ENCODE measurements at regions not wholly inside any gene's neighbourhood (a gene's known extent, or its start where the extent isn't known, plus 50 kb on each side); places are given as distances from the start of the nearest gene placed in this dataset.

DNA sequence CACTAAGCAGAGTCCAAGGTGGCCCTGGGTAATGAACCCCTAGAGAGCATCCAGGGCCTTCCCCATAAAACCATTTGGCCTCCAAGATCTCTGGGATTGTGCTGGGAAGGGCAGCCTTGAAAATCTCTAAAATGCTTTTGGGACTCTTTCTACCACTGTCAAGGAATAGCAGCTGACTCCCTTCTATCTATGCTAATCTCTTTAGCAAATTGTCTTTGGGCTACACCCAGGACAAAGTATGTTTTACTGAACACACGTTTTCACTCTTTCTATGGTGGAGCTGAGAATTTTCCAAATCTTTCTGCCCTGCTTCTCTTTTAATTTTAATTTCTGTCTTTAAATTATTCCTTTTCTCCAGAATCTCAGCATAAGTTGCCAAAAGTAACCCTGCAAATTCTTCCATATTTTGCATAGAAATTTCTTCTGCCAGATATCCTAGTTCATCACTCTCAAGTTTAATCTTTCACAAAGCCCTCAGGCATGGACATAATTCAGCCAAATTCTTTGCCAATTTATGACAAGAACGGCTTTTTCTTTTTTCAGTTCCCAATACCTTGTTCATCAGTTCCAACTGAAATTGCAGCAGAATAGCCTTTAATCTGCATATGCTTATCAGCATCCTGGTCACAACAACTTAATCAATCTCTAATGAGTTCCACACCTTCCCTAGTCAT is 687.0 kb upstream of the ADGRL4 start:
- DNase-seq = no peak

DNA sequence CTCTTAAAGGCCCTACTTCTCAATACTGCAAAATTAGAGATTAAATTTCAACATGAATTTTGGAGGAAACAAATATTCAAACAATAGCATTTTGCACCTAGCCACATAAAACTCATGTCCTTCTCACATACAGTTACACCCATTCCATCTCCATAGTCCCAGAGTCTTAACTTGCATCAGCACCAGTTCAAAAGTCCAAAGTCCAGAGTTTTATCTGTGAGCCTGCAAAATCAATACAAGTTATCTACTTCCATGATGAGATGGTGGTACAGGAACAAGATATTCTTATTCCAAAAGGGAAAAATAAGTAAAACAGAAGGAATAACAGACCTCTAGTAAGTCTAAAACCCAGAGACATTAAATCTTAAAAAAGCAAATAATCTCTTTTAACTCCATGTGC is 686.0 kb upstream of the ADGRL4 start:
- no peak for DNase-seq

DNA sequence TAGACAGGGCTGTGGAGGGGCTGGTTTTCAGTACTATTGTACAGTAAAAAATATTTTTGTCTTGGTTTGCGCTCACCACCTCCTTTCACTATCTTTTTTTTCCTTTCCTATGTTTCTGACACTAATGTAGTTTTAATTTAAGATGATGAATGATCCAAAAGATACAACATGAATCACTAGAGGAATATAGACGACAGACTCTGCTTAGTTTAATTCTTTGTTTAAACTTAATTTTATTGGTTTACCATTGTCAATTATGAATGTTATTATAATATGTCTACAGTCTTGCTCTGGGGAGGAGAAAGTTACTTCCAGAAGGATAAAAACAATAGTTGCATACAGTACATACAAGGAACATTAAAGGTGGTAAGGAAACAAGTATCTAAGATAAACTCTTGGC is 682.4 kb upstream of the ADGRL4 start:
- DNase-seq = no peak

DNA sequence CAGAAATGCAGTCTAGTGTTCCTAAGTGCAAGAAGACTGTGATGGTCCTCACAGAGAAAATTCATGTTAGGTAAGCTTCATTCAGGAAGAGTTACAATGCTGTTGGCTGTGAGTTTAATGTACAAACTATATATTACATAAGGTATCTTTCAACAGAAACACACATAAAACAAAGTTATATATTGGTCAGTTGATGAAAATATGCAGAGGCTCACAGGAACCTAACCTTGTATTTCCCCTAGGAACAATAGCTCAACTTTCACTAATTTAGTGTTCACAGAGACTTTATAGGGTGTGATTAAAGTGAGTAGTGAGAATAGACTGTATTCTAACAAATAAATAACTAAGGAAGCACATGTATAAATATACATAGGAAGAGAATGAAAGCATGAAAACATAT is 676.9 kb upstream of the ADGRL4 start:
- no peak for DNase-seq

DNA sequence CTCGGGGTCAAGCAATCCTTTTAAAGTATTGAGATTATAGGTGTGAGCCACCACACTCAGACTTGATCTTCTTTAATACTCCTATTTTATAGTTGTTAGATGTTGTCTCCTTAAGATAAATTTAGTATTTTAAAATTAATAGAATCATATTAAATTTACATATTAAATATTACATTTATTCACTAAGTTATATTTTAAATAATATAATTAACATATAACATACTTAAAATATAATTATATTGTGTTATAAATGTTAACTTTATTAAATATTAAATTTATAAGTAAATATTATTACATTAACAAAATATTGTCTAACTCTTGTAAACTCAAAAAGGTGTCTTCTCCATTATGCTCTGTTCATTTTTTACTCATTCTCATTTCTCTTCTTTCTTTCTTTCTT is 675.9 kb upstream of the ADGRL4 start:
- DNase-seq = no peak

DNA sequence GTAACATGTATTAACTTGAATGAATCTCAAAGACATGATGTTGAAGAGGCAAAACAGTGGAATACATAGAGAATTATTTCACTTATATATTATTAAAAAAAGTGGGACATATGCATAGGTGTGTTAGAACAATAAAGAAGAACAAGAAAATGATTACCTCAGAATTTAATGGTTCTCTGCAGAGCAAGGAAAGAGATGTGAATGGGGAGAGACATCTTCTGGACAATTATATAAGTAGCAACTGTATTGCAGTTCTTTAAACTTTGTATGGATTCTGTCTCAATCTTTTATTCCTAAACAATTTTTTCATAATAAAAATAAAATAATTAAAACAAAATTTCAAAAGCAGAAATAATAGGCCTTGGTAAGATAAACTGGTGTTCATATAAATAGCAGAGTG is 674.9 kb upstream of the ADGRL4 start:
- DNase-seq = no peak

DNA sequence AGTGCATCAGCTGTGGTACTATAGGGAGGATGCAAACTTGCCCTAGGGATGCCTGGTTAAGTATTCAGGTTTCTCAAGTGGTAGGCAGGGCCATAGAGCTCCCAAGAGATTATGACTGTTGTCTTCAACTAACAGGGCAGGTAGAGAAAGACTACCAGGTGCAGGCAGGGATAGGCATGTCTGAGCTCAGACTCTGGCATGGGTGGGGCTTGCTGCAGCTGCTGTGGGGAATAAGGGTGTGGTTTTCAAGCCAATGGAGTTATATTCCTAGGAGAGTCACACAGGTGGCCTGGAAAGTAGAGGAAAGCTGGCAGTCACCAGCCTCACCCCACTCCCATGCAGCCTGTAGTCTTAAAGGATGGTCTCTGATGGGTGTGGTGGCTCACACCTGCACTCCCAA is 673.4 kb upstream of the ADGRL4 start:
- no peak for DNase-seq

DNA sequence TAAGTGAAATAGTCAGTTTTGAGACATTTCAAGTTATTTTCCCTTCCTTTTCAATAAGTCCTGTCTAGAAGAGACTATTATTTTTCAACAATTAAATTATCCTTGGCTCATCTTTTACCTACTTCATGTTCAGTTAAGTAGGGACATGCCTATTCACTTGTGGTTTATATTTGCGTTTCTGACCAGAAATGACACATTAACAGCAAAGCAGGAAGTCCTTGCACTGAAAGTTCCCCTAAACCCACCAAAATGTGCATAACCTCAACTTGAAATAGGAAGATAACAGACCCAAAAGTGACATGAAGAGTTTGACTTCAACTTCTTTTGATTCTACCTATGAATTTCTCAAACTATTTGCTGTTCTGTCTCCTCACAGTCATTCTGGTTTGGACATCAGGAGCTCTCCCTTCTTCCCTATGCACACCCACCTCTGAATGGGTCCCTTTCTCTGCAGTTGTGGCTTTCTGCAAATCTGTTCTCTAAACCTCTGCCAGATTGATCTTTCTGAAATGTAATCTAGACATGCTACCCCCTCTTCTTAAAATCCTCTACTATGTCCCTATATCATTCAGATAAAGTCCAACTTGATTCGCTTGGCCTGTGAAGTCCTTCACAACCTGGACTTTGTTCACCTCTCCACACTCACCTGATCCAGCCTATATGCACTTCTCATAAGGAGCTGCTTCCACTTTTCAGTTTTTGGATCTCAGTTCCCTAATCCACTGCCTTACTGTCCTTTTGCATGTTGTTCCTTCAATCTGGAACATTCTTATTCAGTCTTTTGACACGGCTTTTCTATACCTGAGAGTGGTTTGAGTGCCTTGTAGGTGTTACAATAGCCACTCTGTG is 661.5 kb upstream of the ADGRL4 start:
- DNase-seq = no peak

DNA sequence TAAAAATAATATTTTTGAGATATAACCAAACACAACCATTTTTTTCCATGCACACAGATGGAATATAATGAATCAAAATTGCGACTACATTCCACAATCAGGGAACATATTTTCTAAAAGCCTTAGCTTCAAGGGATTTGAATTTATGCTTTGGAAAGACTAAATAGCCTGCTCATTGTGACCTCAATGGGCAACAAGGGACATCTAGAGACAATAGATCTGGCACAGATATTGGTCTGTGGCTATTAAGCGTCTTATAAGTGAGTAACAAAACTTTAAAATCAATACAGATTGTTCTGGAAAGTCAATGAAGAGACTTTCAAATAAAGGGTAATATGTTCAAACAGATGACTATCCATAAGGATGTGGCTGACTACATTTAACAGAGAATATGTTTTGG is 660.6 kb upstream of the ADGRL4 start:
- no peak for DNase-seq

DNA sequence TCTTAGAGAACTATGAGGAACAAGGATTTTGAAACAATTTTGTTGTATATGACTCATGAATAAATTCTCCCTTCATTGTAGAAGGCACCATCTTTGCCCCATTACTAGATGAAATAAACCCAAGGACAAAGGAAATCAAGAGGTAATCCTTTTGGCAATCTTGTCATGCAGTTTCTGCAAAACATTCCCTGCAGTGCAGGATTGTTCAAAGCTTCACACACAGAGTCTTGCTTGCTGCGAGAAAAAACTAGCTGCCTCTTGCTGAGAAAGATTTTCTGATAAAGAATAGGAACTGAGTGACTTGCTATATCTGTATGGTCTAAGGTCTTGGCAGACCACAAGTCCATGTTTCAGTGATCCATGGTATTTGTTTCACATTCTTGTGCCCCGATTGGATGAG is 657.4 kb upstream of the ADGRL4 start:
- no peak for DNase-seq

DNA sequence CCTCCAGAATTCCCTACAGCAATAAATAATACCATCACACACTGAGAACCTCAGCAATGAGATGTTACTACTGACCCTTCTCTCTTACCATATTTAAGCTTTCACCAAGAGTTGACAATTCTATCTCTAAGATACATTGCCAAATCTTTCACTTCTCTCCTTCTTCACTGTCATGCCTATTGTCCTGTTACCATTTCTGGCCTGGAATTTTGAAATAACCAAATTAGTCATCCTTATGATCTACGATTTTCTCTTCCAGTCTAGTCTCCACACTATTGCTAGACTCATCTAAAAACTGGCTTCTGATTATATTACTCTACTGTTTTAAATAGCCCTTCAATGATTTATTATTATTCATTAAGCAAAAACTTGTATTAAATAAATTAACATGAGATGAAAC is 656.1 kb upstream of the ADGRL4 start:
- no peak for DNase-seq

DNA sequence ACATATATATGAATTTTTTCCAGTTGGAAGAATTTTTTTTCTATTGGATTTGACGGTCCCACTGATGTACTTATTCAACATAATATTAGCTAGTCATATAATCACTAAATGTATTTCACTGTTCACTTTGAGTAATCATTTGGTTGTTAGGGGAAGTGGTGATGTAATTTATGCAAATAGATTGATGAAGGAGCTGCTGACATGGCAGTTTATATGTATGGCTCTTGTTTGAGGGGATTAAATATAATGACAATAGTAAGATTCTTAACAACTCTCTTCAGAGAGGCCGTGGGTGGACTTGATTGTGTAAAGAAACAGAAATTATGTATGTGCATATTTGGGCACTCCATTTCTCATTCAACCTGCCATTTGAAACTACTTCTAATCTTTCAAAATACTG is 653.6 kb upstream of the ADGRL4 start:
- DNase-seq = no peak

DNA sequence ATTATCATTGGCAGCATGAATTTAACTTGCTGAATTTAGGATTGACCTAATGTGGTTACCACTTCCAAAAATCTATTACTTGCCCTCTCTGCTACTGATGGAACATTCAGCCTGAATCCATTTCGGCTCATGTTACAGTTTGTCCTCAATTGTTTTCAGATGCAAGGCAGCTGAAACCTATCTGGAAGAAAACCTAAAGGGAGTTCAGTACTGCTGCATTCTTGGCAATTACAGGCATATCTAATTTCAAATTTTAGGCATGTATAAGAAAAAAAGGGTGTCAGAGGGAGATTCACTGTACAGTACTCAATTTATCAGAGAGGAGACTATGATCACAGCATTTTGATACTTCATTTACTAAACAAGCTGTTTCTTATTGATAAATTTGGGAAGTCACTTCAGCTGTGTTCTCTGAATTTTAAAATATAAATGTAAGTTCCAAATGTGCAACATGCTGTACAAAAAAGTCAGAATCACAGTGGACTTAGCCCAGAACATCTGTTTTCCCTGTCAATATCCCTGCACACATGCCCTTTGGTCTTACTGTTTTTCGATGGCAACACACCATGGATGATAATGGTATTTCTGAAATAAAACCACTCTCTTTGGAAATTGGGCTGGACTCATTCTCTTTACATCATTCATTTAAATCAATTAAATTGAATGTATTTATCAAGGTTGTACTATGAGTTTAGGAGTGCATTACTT is 651.6 kb upstream of the ADGRL4 start:
- DNase-seq = no peak

DNA sequence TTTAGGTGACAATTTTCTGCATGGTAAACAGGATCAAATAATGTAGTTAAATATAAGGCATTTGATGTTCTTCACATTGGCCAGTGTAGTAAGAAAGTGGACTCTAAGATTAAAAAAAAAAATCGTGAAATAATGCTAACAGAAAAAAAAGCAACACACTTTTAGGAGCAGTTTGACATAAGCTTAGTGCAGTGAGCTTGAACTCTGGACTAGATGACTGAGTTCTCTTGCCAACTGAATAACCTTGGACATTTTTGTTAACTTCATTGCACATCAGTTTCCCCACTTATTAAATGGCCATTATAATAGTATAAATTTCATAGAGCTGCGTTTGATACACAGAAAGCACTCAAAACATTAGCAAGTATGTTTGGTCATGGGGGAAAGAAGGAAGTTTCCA is 649.3 kb upstream of the ADGRL4 start:
- no peak for DNase-seq

DNA sequence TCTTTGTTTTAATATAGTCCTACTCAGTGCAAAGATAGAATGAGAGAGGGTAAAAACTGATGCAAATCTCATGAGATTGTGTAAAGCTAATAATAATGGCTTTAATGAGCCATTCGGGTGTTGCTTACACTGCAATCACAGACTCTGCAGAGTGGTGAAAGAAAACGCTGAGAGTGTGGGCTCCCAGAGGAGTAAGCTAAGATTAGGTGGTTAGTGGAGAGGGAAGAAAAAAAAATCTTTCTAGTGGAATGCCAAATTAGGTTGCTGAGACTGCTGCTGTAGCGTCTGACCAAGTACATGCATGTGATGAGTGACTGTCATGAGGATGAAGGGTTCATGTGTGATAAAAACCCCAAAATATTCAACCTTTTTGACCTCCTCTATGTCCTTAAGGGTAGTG is 645.9 kb upstream of the ADGRL4 start:
- no peak for DNase-seq

DNA sequence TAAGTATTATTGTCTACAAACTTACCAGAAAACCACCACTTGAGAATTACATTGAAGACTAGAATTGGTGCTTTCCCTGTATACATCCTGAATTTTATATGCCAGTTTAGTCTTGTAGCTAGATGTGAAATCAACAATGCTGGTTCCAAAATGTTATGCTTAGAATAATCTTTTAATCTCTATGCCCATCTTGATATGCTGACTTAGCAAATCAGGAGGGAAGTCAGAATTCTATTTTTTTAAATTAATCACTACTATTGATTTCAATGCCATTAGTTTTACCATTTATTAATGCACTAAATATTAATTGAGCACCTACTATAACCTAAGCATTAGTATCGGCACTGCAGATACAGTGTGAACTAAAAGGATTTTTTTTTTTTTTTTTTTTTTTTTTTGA is 641.6 kb upstream of the ADGRL4 start:
- DNase-seq = no peak

DNA sequence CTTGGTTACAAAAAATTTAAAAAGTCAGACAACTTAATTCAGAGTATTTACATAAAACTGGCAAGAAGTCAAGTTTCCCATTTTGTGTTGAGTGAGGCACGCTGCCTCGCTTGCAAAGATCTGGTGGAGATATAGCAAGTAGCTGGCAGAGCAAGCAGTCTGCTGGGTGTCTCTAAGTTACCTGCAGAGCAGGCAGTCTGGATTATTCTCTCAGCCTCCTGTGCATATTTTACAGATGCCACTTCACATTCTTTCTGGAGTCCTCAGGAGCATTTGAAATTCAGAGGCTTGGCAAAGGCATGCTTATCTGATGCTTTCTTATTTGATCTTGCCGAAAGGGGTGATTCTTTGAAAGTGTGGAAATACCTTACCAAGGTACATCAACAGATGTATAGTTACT is 640.4 kb upstream of the ADGRL4 start:
- no peak for DNase-seq

DNA sequence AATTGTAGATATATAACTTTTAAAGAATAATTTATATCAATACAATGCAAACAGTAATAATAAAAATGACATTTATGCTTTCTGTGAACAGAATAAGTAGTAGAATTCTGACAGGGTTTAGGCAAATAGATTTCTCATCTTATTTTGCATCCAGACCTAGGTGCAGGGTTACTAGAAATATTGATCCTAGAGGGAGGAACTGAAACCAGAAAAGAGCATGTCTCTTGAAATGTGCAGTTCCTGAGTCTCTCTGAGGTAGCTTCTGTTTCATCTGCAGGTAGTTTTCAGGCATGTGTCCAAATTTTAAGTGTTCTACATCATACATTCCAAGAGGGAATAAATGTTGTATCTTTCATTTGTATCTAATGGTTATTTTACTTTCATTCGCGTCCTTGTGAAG is 631.9 kb upstream of the ADGRL4 start:
- no peak for DNase-seq

DNA sequence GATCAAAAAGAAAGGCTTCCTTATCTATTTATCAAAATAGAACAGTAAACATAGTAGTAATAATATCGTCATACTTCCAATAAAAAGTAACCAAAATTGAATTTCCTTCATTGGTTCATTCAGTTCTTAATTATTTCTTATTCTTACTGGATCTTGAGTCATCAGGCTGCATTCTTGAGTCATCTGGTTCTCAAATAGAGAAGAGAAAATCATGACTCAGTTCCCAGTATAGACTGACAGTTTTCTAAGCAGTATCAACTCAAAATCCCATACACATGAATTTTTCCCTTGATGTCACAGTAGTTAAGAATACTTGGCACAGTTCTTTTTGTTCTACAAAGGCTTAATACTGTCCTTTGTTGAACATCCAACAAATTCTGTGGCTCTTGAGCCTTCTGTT is 626.9 kb upstream of the ADGRL4 start:
- DNase-seq = no peak

DNA sequence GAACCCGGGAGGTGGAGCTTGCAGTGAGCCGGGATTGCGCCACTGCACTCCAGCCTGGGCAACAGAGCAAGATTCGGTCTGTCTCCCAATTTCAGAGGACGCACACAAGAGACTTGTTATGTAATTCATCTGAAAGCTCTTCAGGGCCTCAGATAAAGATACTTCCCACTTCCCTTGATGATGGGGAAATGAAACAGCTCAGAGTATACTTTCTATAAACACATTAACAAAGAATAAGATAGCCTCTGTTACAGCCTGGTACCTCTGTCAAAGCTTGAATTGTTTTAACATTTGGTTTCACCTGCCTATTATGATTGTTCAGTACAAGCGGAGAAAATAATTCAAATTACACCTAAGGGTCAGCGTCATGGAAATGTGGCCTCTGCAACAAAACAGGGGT is 622.9 kb upstream of the ADGRL4 start:
- no peak for DNase-seq

DNA sequence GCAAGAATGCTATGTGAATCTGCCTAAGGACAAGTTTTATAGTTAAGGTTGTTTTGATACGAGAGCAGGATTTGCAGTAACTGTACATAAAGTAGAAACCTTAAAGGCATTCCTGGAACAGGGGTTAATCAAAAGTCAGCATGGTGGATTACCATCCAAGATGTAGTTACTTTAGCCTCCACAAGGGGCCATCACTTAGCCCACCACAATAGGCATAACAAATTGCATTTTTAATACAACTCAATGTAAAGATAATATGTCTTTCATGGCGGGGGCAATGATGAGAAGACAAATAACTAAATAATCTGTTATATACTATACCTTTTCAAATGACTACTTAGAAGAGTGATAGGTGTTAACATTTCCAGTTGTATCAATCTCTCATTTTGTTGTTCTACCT is 611.2 kb upstream of the ADGRL4 start:
- DNase-seq = no peak

DNA sequence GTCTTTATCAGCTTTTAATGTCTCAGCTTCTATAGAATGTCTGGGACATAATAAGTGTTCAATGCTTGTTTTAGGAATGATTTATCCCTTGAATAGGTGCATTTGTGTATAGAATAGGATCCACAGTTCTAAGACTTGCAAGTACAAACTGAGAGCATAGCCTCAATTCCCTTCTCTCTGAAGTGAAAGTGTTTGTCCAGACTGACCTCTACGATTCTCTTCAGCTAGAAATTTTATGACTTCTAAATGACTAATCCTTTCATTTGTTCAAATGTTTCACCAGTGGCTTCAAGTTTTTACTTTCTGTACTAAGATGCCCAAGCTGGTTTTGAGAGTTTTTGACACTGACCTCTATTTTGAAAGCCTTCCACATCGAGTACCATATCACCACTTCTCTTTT is 608.2 kb upstream of the ADGRL4 start:
- no peak for DNase-seq

DNA sequence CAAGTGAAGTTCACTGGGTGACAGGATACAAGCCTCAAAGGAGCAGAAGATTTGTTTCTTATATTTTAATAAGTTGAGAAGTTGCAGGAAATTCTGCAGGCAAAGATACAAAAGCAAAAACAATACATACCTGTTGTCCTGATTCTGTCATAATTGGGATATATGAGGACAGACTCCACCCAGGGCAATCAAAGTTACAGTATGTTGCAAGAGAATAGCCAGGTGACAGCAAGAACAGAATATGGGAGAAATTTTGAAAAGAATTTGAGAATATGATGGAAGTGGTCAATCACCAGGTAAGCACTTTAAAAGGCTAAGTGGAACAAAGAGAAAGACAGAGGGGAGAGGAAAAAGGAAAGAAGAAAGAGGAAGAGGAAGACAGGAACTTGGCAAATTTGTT is 607.6 kb upstream of the ADGRL4 start:
- DNase-seq = no peak

DNA sequence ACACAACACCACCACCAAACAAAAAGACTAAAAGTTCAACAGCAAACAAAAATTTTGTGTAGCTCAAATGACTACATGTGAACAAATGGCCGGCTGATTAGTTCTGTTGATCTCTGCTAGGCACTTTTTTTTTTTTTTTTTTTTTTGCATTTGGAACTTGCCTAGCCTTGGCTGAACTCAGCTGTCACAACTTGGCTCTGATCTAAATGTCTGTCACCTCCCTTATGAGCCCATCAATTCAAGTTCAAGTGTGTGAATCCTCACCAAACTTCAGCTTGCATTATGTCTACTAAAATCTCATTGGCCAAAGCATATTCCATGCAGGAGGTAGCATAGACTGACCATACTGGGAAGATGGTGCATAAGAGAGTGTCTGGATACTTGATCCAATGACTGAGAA is 606.5 kb upstream of the ADGRL4 start:
- no peak for DNase-seq

Data from retina (tissue), 1 donor.